HEK293T (cell line): ENCODE measurements at regions not wholly inside any gene's neighbourhood (a gene's known extent, or its start where the extent isn't known, plus 50 kb on each side); places are given as distances from the start of the nearest gene placed in this dataset.

Source experiments
- FOXK2 ChIP-seq: fragments of 450-650 bp; IDR thresholded peaks from 2 replicates; pipeline ENCODE4 v1.6.1; 2016; ENCODE audit warnings: mild to moderate bottlenecking
- SP1 ChIP-seq: fragments of 450-650 bp; IDR thresholded peaks from 2 replicates; pipeline ENCODE4 v1.6.1; 2017
- TARDBP ChIP-seq: fragments of 450-650 bp; IDR thresholded peaks from 2 replicates; pipeline ENCODE4 v1.6.1; 2016
- TF ChIP-seq, protein P1 (sequence below): fragments of 450-650 bp; IDR thresholded peaks from 2 replicates; pipeline ENCODE4 v1.6.1; 2016

DNA sequence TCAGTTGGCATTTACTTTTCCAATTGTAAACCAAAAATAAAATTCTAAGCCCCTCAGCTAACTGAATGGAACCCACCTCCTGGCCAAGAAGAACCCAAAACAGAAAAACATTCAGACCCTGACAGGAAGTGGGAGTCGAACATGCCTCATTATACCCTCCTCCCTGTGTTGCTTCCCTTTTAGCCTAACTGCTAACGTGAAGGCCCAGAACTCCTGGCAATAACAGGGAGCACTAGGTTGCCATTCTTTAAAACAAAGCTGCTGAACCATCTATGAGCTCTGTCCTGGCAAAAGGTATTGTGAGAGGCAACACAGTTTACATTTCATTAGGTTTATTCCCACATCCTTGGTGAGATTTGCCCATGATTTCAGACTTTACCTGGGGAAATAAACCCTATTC, 481.4 kb downstream of the CHSY3 start:
- no peak for TF ChIP-seq TARDBP
- TF ChIP-seq FOXK2, result no peak
- TF ChIP-seq SP1, result no peak
- TF ChIP-seq, protein P1, sequence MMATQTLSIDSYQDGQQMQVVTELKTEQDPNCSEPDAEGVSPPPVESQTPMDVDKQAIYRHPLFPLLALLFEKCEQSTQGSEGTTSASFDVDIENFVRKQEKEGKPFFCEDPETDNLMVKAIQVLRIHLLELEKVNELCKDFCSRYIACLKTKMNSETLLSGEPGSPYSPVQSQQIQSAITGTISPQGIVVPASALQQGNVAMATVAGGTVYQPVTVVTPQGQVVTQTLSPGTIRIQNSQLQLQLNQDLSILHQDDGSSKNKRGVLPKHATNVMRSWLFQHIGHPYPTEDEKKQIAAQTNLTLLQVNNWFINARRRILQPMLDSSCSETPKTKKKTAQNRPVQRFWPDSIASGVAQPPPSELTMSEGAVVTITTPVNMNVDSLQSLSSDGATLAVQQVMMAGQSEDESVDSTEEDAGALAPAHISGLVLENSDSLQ, result no peak
